OCI-LY7 (cell line): ENCODE measurements at regions not wholly inside any gene's neighbourhood (a gene's known extent, or its start where the extent isn't known, plus 50 kb on each side); places are given as distances from the start of the nearest gene placed in this dataset.

Source experiments
- BruUV-seq: library from RNA; stranded (reverse); fragments of 400-500 nt; replicated peaks from 2 replicates; lab custom pipeline; 2021; lab: Mats Ljungman, UMichigan
- CTCF ChIA-PET: fragments of 300-600 bp; sonication (Branson Sonifier 250); formaldehyde crosslinking; loops from one replicate; lab custom pipeline; 2022; ENCODE audit warnings: antibody characterized with exemption; ENCODE audit not compliant: unreplicated experiment; lab: Charles Lee
- POLR2A ChIA-PET: fragments of 300-600 bp; sonication (Branson Sonifier 250); formaldehyde crosslinking; loops from one replicate; lab custom pipeline; 2022; ENCODE audit warnings: antibody characterized with exemption; lab: Charles Lee
- DNase-seq: peaks from one replicate; pipeline ENCODE4 v3.0.0-alpha.2; 2015; ENCODE audit warnings: low spot score
- H2AFZ ChIP-seq: fragments of 200-600 bp; sonication (generic), shearing (Covaris generic); 2 replicates; pipeline ENCODE4 v1.6.1; 2014; ENCODE audit warnings: mild to moderate bottlenecking, antibody characterized with exemption, low read length, moderate library complexity
- H3K27ac ChIP-seq: fragments of 200-600 bp; sonication (generic); 2 replicates; pipeline ENCODE4 v1.5.1; 2014; ENCODE audit warnings: mixed run types, low read depth, mild to moderate bottlenecking, moderate library complexity, low read length, inconsistent platforms; ENCODE audit not compliant: poor library complexity, severe bottlenecking
- H3K36me3 ChIP-seq: fragments of 200-600 bp; sonication (generic); 2 replicates; pipeline ENCODE4 v1.6.1; 2014; ENCODE audit warnings: mild to moderate bottlenecking, antibody characterized with exemption, low read length, moderate library complexity, mixed read lengths; ENCODE audit not compliant: insufficient read depth
- H3K4me1 ChIP-seq: fragments of 200-600 bp; sonication (generic); 2 replicates; pipeline ENCODE4 v1.5.1; 2014; ENCODE audit warnings: mild to moderate bottlenecking, low read length; ENCODE audit not compliant: insufficient read depth, poor library complexity, severe bottlenecking
- H3K4me2 ChIP-seq: fragments of 200-600 bp; sonication (generic); 2 replicates; pipeline ENCODE4 v1.6.1; 2014; ENCODE audit warnings: mild to moderate bottlenecking, low read length
- H3K4me3 ChIP-seq: fragments of 200-600 bp; sonication (generic); 2 replicates; pipeline ENCODE4 v1.5.1; 2014; ENCODE audit warnings: mild to moderate bottlenecking, low read depth, low read length; ENCODE audit not compliant: poor library complexity, severe bottlenecking
- H3K79me2 ChIP-seq: fragments of 200-600 bp; sonication (generic); 2 replicates; pipeline ENCODE4 v1.6.1; 2016; ENCODE audit warnings: low read depth, mild to moderate bottlenecking, low read length, moderate library complexity, mixed read lengths; ENCODE audit not compliant: insufficient read depth
- H3K9me2 ChIP-seq: fragments of 200-600 bp; sonication (generic); 2 replicates; pipeline ENCODE4 v1.6.1; 2016; ENCODE audit warnings: mild to moderate bottlenecking, low read length, mixed read lengths; ENCODE audit not compliant: insufficient read depth
- H3K9me3 ChIP-seq: fragments of 200-600 bp; sonication (generic); 2 replicates; pipeline ENCODE4 v1.6.1; 2014; ENCODE audit warnings: mild to moderate bottlenecking, mixed run types, low read length, mixed read lengths
- H4K20me1 ChIP-seq: fragments of 200-600 bp; sonication (generic); 2 replicates; pipeline ENCODE4 v1.6.1; 2014; ENCODE audit warnings: mild to moderate bottlenecking, antibody characterized with exemption, low read length, moderate library complexity, mixed read lengths; ENCODE audit not compliant: insufficient read depth
- EZH2phosphoT487 ChIP-seq: fragments of 200-600 bp; sonication (generic); IDR thresholded peaks from 2 replicates; pipeline ENCODE4 v1.6.1; 2018; ENCODE audit warnings: low read depth, borderline replicate concordance, mild to moderate bottlenecking, mixed run types, antibody characterized with exemption, low read length, moderate library complexity, mixed read lengths
- intact Hi-C: fragments of 100-400 bp; cut with micrococcal nuclease; formaldehyde crosslinking; loops from one replicate; pipeline ENCODE4 v1.10.0; 2022; ENCODE audit not compliant: unreplicated experiment
- TF ChIP-seq, protein P1 (sequence below): fragments of 200-600 bp; sonication (generic); conservative IDR thresholded peaks from 2 replicates; pipeline ENCODE4 v1.5.1; 2014; ENCODE audit warnings: mild to moderate bottlenecking, antibody characterized with exemption, low read length, moderate library complexity, mixed read lengths

DNA sequence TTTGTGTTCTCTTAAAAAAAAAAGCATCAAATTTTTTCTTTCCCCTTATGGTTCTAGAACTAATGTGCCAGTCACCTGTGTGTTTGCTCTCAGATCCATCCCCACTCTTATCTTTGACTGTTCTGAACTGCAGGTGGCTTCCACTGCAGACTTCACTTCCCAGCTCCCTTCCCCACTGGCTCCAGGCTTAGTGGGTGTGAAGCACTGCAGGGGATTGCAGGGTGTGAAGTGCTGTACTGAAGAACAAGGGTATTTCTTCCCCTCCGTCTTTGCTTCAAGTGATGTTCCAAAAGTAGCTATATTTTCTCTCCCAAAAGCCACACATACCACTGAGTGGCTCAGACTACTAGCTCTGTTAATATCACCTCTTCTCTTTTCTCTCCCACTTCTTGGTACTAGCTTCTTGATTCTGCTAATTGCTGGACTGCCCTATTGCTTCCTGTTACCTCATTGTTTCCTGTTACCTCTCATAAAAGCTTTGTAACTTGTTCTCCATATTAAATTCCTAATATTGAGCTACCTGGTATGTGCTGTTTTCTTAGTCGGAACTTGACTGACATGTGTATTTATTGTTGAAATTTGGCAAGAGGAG is 115.4 kb upstream of the PRICKLE1 start:
- BruUV-seq = no TSS peak
- H3K4me1 ChIP-seq = no peaks in the 10 kb centered on the region
- no peaks in the 10 kb centered on the region for H3K36me3 ChIP-seq
- H3K27ac ChIP-seq = no peak overlapping the region
- no peak overlapping the region for H3K4me3 ChIP-seq
- no peaks in the 10 kb centered on the region for H3K9me2 ChIP-seq
- no peak overlapping the region for H3K4me2 ChIP-seq
- H2AFZ ChIP-seq = no peak overlapping the region
- no peaks in the 10 kb centered on the region for H3K79me2 ChIP-seq
- ChIA-PET POLR2A (interaction anchor here (0.7 to 0.9 kb wide), 2 partner anchors 156 to 648 kb away, joined by 3 read pairs; no protein-coding TSS in a partner anchor), CTCF (no interaction called here)
- no peaks in the 10 kb centered on the region for H4K20me1 ChIP-seq
- H3K9me3 ChIP-seq = no peaks in the 10 kb centered on the region
- DNase-seq = no peak
- intact Hi-C loops = no loop called here
- no peak for TF ChIP-seq EZH2phosphoT487
- TF ChIP-seq, protein P1, sequence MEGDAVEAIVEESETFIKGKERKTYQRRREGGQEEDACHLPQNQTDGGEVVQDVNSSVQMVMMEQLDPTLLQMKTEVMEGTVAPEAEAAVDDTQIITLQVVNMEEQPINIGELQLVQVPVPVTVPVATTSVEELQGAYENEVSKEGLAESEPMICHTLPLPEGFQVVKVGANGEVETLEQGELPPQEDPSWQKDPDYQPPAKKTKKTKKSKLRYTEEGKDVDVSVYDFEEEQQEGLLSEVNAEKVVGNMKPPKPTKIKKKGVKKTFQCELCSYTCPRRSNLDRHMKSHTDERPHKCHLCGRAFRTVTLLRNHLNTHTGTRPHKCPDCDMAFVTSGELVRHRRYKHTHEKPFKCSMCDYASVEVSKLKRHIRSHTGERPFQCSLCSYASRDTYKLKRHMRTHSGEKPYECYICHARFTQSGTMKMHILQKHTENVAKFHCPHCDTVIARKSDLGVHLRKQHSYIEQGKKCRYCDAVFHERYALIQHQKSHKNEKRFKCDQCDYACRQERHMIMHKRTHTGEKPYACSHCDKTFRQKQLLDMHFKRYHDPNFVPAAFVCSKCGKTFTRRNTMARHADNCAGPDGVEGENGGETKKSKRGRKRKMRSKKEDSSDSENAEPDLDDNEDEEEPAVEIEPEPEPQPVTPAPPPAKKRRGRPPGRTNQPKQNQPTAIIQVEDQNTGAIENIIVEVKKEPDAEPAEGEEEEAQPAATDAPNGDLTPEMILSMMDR = no peak

DNA sequence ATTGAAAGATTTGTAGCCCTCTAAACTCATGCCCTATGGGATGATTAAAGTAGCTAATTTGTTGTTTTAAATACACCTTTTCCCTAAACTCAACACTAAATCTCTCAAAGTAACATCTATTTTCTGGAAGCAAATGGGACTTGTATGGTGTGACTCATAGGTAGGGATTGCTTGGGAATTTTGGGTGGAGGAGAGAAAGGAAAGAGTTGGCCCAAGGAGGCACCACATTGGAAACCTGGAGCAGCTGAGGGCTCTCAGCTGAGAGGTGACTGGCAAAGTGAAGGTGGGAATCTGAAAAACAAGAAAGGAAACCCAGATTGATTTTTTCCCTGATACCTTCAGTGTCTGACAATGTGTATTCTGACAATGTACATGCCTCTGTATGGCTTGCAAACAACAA is 114.8 kb upstream of the PRICKLE1 start:
- H3K36me3 ChIP-seq = no peaks in the 10 kb centered on the region
- H3K27ac ChIP-seq = no peak overlapping the region
- no TSS peak for BruUV-seq
- H2AFZ ChIP-seq = no peak overlapping the region
- H3K79me2 ChIP-seq = no peaks in the 10 kb centered on the region
- DNase-seq = no peak
- no peaks in the 10 kb centered on the region for H4K20me1 ChIP-seq
- H3K4me2 ChIP-seq = no peak overlapping the region
- no peaks in the 10 kb centered on the region for H3K9me3 ChIP-seq
- TF ChIP-seq, protein P1 = no peak
- no peak for TF ChIP-seq EZH2phosphoT487
- ChIA-PET POLR2A (interaction anchor here (0.9 kb wide), 1 partner anchor 155 kb away, joined by 3 read pairs; no protein-coding TSS in a partner anchor), CTCF (no interaction called here)
- no peaks in the 10 kb centered on the region for H3K4me1 ChIP-seq
- H3K4me3 ChIP-seq = no peak overlapping the region
- intact Hi-C loops = no loop called here
- H3K9me2 ChIP-seq = no peaks in the 10 kb centered on the region

DNA sequence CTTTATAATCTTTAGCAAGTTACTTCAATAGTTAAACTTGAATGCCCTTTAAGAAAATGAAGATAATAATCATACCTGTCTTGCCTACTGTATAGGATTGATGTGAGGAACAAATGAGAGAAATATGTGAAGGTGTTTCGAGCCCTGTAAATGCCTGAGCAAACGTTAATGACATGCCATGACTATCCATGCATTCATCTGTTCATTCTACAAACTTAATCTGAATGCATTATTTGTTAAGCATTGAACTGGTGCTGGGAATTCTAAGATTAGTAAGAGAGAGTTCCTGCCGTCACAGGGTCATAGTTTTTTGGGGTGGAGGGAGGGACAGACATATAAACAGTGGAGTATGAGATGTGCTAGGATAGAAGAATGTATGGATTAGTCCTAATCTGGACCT is 111.5 kb upstream of the PRICKLE1 start:
- no peaks in the 10 kb centered on the region for H3K36me3 ChIP-seq
- CTCF ChIA-PET = no interaction called here
- DNase-seq = no peak
- no peaks in the 10 kb centered on the region for H3K9me2 ChIP-seq
- BruUV-seq = no TSS peak
- no peaks in the 10 kb centered on the region for H3K4me1 ChIP-seq
- H3K79me2 ChIP-seq = no peaks in the 10 kb centered on the region
- POLR2A ChIA-PET = interaction anchor here (0.6 kb wide), 1 partner anchor 110 kb away, joined by 4 read pairs; no protein-coding TSS in a partner anchor
- no peak overlapping the region for H3K4me3 ChIP-seq
- intact Hi-C loops = no loop called here
- H2AFZ ChIP-seq = no peak overlapping the region
- H3K27ac ChIP-seq = no peak overlapping the region
- TF ChIP-seq, protein P1 = no peak
- no peak for TF ChIP-seq EZH2phosphoT487
- no peak overlapping the region for H3K4me2 ChIP-seq
- no peaks in the 10 kb centered on the region for H3K9me3 ChIP-seq
- H4K20me1 ChIP-seq = no peaks in the 10 kb centered on the region
